Calu3 (cell line): ENCODE measurements at regions not wholly inside any gene's neighbourhood (a gene's known extent, or its start where the extent isn't known, plus 50 kb on each side); places are given as distances from the start of the nearest gene placed in this dataset.

Experiments used
- BruUV-seq: library from RNA; stranded (reverse); fragments of 400-500 nt; replicated peaks from 2 replicates; lab custom pipeline; 2021; lab: Mats Ljungman, UMichigan
- CTCF ChIA-PET: fragments of 300-600 bp; sonication (Branson Sonifier 250); formaldehyde crosslinking; loops from one replicate; lab custom pipeline; 2022; ENCODE audit warnings: antibody characterized with exemption; lab: Charles Lee
- DNase-seq: peaks from one replicate; pipeline ENCODE4 v3.0.0; 2022
- H3K27ac Mint-ChIP-seq: one replicate; pipeline ENCODE4 v1.8.0; 2022; ENCODE audit warnings: mixed read lengths; ENCODE audit not compliant: unreplicated experiment
- H3K27me3 Mint-ChIP-seq: one replicate; pipeline ENCODE4 v1.8.0; 2022; ENCODE audit warnings: mixed read lengths; ENCODE audit not compliant: unreplicated experiment
- H3K36me3 Mint-ChIP-seq: one replicate; pipeline ENCODE4 v1.8.0; 2022; ENCODE audit warnings: mild to moderate bottlenecking, moderate library complexity, mixed read lengths; ENCODE audit not compliant: insufficient read depth, unreplicated experiment
- H3K4me1 Mint-ChIP-seq: one replicate; pipeline ENCODE4 v1.8.0; 2022; ENCODE audit warnings: mild to moderate bottlenecking, low read depth, mixed read lengths; ENCODE audit not compliant: unreplicated experiment
- H3K4me3 Mint-ChIP-seq: one replicate; pipeline ENCODE4 v1.8.0; 2022; ENCODE audit warnings: mild to moderate bottlenecking, low read depth, moderate library complexity, mixed read lengths; ENCODE audit not compliant: unreplicated experiment
- H3K9me3 Mint-ChIP-seq: one replicate; pipeline ENCODE4 v1.8.0; 2022; ENCODE audit warnings: low read depth, mixed read lengths; ENCODE audit not compliant: unreplicated experiment
- CTCF ChIP-seq: fragments of 200-600 bp; IDR thresholded peaks from one replicate; pipeline ENCODE4 v1.8.0; 2022; ENCODE audit warnings: antibody characterized with exemption; ENCODE audit not compliant: unreplicated experiment
- intact Hi-C: fragments of 100-400 bp; cut with micrococcal nuclease; formaldehyde crosslinking; loops from one replicate; pipeline ENCODE4 v1.10.0; 2022; ENCODE audit not compliant: unreplicated experiment

- TF ChIP-seq CTCF, result no peak
- H3K27me3 Mint-ChIP-seq, result peaks cover 13% of the 10 kb centered on the region
- no peaks in the 10 kb centered on the region for H3K4me1 Mint-ChIP-seq
- H3K4me3 Mint-ChIP-seq, result no peak overlapping the region
- DNase-seq, result no peak
- no peak overlapping the region for H3K27ac Mint-ChIP-seq
- intact Hi-C loops, result no loop called here
- H3K9me3 Mint-ChIP-seq, result no peaks in the 10 kb centered on the region
- BruUV-seq, result no TSS peak
- H3K36me3 Mint-ChIP-seq, result no peaks in the 10 kb centered on the region
- CTCF ChIA-PET, result no interaction called here
Observed at GRCh38 chr17:33895491-33895890, 359.6 kb upstream of the CCL2 start.

GRCh38 chr17:33896263-33896662, 358.8 kb upstream of the CCL2 start:
- Mint-ChIP-seq H3K4me1 (no peaks in the 10 kb centered on the region), H3K27me3 (peaks cover 20% of the 10 kb centered on the region), H3K27ac (no peak overlapping the region), H3K36me3 (no peaks in the 10 kb centered on the region), H3K9me3 (no peaks in the 10 kb centered on the region), H3K4me3 (no peak overlapping the region)
- no peak for TF ChIP-seq CTCF
- intact Hi-C loops, result no loop called here
- no peak for DNase-seq
- CTCF ChIA-PET, result no interaction called here
- no TSS peak for BruUV-seq

- H3K36me3 Mint-ChIP-seq, result no peaks in the 10 kb centered on the region
- peaks cover 25% of the 10 kb centered on the region for H3K27me3 Mint-ChIP-seq
- intact Hi-C loops, result no loop called here
- no peaks in the 10 kb centered on the region for H3K9me3 Mint-ChIP-seq
- H3K4me3 Mint-ChIP-seq, result no peak overlapping the region
- no peak for DNase-seq
- H3K4me1 Mint-ChIP-seq, result no peaks in the 10 kb centered on the region
- H3K27ac Mint-ChIP-seq, result no peak overlapping the region
- CTCF ChIA-PET, result no interaction called here
- BruUV-seq, result no TSS peak
- TF ChIP-seq CTCF, result no peak
Observed at GRCh38 chr17:33901085-33901484, 354.0 kb upstream of the CCL2 start.

GRCh38 chr17:33902901-33903449, 352.1 kb upstream of the CCL2 start:
- Mint-ChIP-seq H3K27ac (no peak overlapping the region), H3K4me3 (no peak overlapping the region), H3K36me3 (no peaks in the 10 kb centered on the region), H3K4me1 (no peaks in the 10 kb centered on the region), H3K9me3 (no peaks in the 10 kb centered on the region), H3K27me3 (peaks cover 38% of the 10 kb centered on the region)
- BruUV-seq, result no TSS peak
- no peak for DNase-seq
- CTCF ChIA-PET, result no interaction called here
- intact Hi-C loops, result no loop called here
- TF ChIP-seq CTCF, result no peak
